ENCODE measurements at regions not wholly inside any gene's neighbourhood (a gene's known extent, or its start where the extent isn't known, plus 50 kb on each side); places are given as distances from the start of the nearest gene placed in this dataset.

DNA sequence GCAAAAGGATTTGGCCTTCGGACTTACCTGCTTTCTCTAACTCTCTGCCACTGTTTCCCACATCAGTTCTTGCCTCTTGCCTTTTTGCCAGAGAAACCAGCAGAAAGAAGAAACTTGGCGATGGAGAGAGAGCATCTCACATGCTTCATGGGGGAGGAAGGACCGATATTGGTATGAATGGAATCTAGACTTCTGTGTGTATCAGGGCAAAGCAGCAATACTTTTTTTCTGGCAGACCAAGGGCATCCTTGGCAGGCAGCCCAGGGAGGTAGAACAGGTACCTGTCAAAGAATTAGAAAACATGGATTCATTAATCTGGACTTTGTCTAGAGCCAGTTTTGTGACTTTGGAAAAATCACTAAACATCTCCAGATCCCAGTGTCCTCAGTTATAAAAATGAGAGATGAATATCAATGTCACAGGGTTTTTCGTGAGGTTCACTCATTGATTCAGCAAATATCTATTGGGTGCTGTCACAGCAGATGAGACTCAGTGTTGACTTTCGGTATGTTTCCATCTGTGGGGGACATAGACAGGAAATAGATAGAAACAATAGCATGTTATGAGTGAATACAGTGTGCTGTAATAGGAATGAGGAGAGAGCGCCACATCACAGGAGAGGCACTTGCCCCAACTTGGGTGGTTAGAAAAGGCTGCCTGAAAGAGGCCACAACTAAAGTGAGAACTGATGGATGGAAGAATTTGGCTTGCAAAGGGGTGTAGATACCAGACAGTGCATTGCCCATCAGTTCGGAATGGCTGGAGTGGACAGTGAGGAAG lies 114.1 kb downstream of the CD83 start:
- H3K79me2 ChIP-seq (ENCODE audit: insufficient read depth, low read length), result no peaks in the 10 kb centered on the region
- intact Hi-C loops (cut with micrococcal nuclease; ENCODE audit: unreplicated experiment) (no loop called here), in situ Hi-C loops (cut with HindIII; ENCODE audit: extremely low pct_ligation_motif_present, low pct_unique_long_range_greater_than_20kb) (no loop called here)
- no peak overlapping the region for H3K27ac ChIP-seq (ENCODE audit: extremely low read length, insufficient read depth, low read length)
- FAIRE-seq, result no peak
- BruUV-seq (replicated peaks), result no TSS peak
- no peaks in the 10 kb centered on the region for H3K9me3 ChIP-seq (ENCODE audit: low read length)
- no peak for ATAC-seq
- no peaks in the 10 kb centered on the region for H4K20me1 ChIP-seq (ENCODE audit: insufficient read depth, low read length)
- H3K4me1 ChIP-seq (ENCODE audit: insufficient read depth, low read length), result no peaks in the 10 kb centered on the region
- H3K27me3 ChIP-seq (ENCODE audit: control insufficient read depth in 1 of 2, insufficient read depth in 2 of 2, low read length in 2 of 2), result no peaks in the 10 kb centered on the region; a peak in 1 of 5 replicates
- ChIA-PET POLR2A (no interaction called here), CTCF (ENCODE audit: low intra/inter-chr PET ratio, low total read pairs) (no interaction called here)
- H3K4me3 ChIP-seq (replicated peaks in 1 of 3; ENCODE audit: insufficient read depth in 1 of 3, low read depth in 2 of 3, low read length in 3 of 3), result no peak overlapping the region
- 28% methylated on average over 7 of the region's 7 CpGs for WGBS (ENCODE audit: low lambda C conversion rate)
- no peaks in the 10 kb centered on the region for H3K36me3 ChIP-seq (replicated peaks in 1 of 2; ENCODE audit: control insufficient read depth in 1 of 2, insufficient read depth in 2 of 2, low read length in 2 of 2)
- no peak overlapping the region for H3K4me2 ChIP-seq (ENCODE audit: low read depth, low read length)
- no peak for DNase-seq (ENCODE audit: low spot score)
- no peak overlapping the region for H3K9ac ChIP-seq (ENCODE audit: insufficient read depth, low read depth, low read length)
- no peak overlapping the region for H2AFZ ChIP-seq (ENCODE audit: low read length)
- TF ChIP-seq NFE2L1 (CRISPR knock-in tag; IDR thresholded peaks at IDR 0.05; ENCODE audit: borderline replicate concordance) (no peak), NONO (IDR thresholded peaks at IDR 0.05) (no peak), NONO (CRISPR knock-in tag; conservative IDR thresholded peaks at IDR 0.05) (no peak), HMG20B (CRISPR knock-in tag; conservative IDR thresholded peaks at IDR 0.05) (no peak), ASH2L (IDR thresholded peaks at IDR 0.05; ENCODE audit: insufficient read length, low read depth, low read length) (no peak), ZNF367 (CRISPR knock-in tag; IDR thresholded peaks at IDR 0.05; ENCODE audit: borderline replicate concordance) (no peak), JUN (CRISPR knock-in tag; IDR thresholded peaks at IDR 0.05) (no peak), KMT2A (CRISPR knock-in tag; IDR thresholded peaks at IDR 0.05) (no peak)
- TF ChIP-seq, protein P1, sequence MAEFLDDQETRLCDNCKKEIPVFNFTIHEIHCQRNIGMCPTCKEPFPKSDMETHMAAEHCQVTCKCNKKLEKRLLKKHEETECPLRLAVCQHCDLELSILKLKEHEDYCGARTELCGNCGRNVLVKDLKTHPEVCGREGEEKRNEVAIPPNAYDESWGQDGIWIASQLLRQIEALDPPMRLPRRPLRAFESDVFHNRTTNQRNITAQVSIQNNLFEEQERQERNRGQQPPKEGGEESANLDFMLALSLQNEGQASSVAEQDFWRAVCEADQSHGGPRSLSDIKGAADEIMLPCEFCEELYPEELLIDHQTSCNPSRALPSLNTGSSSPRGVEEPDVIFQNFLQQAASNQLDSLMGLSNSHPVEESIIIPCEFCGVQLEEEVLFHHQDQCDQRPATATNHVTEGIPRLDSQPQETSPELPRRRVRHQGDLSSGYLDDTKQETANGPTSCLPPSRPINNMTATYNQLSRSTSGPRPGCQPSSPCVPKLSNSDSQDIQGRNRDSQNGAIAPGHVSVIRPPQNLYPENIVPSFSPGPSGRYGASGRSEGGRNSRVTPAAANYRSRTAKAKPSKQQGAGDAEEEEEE (CRISPR knock-in tag; IDR thresholded peaks at IDR 0.05; ENCODE audit: borderline replicate concordance), result no peak
- TF ChIP-seq, protein P2, sequence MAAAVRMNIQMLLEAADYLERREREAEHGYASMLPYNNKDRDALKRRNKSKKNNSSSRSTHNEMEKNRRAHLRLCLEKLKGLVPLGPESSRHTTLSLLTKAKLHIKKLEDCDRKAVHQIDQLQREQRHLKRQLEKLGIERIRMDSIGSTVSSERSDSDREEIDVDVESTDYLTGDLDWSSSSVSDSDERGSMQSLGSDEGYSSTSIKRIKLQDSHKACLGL (CRISPR knock-in tag; IDR thresholded peaks at IDR 0.05), result no peak
- TF ChIP-seq, protein P3, sequence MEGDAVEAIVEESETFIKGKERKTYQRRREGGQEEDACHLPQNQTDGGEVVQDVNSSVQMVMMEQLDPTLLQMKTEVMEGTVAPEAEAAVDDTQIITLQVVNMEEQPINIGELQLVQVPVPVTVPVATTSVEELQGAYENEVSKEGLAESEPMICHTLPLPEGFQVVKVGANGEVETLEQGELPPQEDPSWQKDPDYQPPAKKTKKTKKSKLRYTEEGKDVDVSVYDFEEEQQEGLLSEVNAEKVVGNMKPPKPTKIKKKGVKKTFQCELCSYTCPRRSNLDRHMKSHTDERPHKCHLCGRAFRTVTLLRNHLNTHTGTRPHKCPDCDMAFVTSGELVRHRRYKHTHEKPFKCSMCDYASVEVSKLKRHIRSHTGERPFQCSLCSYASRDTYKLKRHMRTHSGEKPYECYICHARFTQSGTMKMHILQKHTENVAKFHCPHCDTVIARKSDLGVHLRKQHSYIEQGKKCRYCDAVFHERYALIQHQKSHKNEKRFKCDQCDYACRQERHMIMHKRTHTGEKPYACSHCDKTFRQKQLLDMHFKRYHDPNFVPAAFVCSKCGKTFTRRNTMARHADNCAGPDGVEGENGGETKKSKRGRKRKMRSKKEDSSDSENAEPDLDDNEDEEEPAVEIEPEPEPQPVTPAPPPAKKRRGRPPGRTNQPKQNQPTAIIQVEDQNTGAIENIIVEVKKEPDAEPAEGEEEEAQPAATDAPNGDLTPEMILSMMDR (CRISPR knock-in tag; IDR thresholded peaks at IDR 0.05), result no peak
- TF ChIP-seq, protein P4, sequence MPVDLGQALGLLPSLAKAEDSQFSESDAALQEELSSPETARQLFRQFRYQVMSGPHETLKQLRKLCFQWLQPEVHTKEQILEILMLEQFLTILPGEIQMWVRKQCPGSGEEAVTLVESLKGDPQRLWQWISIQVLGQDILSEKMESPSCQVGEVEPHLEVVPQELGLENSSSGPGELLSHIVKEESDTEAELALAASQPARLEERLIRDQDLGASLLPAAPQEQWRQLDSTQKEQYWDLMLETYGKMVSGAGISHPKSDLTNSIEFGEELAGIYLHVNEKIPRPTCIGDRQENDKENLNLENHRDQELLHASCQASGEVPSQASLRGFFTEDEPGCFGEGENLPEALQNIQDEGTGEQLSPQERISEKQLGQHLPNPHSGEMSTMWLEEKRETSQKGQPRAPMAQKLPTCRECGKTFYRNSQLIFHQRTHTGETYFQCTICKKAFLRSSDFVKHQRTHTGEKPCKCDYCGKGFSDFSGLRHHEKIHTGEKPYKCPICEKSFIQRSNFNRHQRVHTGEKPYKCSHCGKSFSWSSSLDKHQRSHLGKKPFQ (CRISPR knock-in tag; IDR thresholded peaks at IDR 0.05; ENCODE audit: insufficient replicate concordance), result no peak
- TF ChIP-seq, protein P5, sequence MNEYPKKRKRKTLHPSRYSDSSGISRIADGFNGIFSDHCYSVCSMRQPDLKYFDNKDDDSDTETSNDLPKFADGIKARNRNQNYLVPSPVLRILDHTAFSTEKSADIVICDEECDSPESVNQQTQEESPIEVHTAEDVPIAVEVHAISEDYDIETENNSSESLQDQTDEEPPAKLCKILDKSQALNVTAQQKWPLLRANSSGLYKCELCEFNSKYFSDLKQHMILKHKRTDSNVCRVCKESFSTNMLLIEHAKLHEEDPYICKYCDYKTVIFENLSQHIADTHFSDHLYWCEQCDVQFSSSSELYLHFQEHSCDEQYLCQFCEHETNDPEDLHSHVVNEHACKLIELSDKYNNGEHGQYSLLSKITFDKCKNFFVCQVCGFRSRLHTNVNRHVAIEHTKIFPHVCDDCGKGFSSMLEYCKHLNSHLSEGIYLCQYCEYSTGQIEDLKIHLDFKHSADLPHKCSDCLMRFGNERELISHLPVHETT (CRISPR knock-in tag; conservative IDR thresholded peaks at IDR 0.05), result no peak
- TF ChIP-seq, protein P6, sequence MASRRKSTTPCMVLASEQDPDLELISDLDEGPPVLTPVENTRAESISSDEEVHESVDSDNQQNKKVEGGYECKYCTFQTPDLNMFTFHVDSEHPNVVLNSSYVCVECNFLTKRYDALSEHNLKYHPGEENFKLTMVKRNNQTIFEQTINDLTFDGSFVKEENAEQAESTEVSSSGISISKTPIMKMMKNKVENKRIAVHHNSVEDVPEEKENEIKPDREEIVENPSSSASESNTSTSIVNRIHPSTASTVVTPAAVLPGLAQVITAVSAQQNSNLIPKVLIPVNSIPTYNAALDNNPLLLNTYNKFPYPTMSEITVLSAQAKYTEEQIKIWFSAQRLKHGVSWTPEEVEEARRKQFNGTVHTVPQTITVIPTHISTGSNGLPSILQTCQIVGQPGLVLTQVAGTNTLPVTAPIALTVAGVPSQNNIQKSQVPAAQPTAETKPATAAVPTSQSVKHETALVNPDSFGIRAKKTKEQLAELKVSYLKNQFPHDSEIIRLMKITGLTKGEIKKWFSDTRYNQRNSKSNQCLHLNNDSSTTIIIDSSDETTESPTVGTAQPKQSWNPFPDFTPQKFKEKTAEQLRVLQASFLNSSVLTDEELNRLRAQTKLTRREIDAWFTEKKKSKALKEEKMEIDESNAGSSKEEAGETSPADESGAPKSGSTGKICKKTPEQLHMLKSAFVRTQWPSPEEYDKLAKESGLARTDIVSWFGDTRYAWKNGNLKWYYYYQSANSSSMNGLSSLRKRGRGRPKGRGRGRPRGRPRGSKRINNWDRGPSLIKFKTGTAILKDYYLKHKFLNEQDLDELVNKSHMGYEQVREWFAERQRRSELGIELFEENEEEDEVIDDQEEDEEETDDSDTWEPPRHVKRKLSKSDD (CRISPR knock-in tag; IDR thresholded peaks at IDR 0.05; ENCODE audit: low read depth), result no peak

All from HepG2 (cell line).